MM.1S (cell line): ENCODE measurements at regions not wholly inside any gene's neighbourhood (a gene's known extent, or its start where the extent isn't known, plus 50 kb on each side); places are given as distances from the start of the nearest gene placed in this dataset.

Experiments
- DNase-seq: peaks from one replicate; pipeline ENCODE4 v3.0.0-alpha.2; 2015
- H2AFZ ChIP-seq: fragments of 300-600 bp; sonication (generic); 2 replicates; pipeline ENCODE4 v1.6.0; 2016; ENCODE audit warnings: antibody characterized with exemption, low read length
- H3F3A ChIP-seq: fragments of 300-600 bp; sonication (generic); 2 replicates; pipeline ENCODE4 v1.6.1; 2016; ENCODE audit warnings: mild to moderate bottlenecking, antibody characterized with exemption, low read length, moderate library complexity, mixed read lengths; ENCODE audit not compliant: insufficient read depth
- H3K27ac ChIP-seq: fragments of 300-600 bp; sonication (generic); 2 replicates; pipeline ENCODE4 v1.5.1; 2016; ENCODE audit warnings: mild to moderate bottlenecking, low read length
- H3K27me3 ChIP-seq: fragments of 300-600 bp; sonication (generic); replicated peaks from 2 replicates; pipeline ENCODE4 v1.6.0; 2016; ENCODE audit warnings: low read length; ENCODE audit not compliant: insufficient read depth
- H3K36me3 ChIP-seq: fragments of 300-600 bp; sonication (generic); replicated peaks from 2 replicates; pipeline ENCODE4 v1.6.1; 2016; ENCODE audit warnings: mild to moderate bottlenecking, low read length, mixed read lengths; ENCODE audit not compliant: insufficient read depth
- H3K4me1 ChIP-seq: fragments of 300-600 bp; sonication (generic); 2 replicates; pipeline ENCODE4 v1.6.1; 2016; ENCODE audit warnings: low read length, mixed read lengths
- H3K4me2 ChIP-seq: fragments of 300-600 bp; sonication (generic); 2 replicates; pipeline ENCODE4 v1.6.0; 2016; ENCODE audit warnings: low read depth, low read length
- H3K4me3 ChIP-seq: fragments of 300-600 bp; sonication (generic); 2 replicates; pipeline ENCODE4 v1.5.1; 2016; ENCODE audit warnings: low read length, mixed read lengths
- H3K79me2 ChIP-seq: fragments of 300-600 bp; sonication (generic); 2 replicates; pipeline ENCODE4 v1.6.1; 2016; ENCODE audit warnings: mixed run types, low read length, mixed read lengths
- H3K9ac ChIP-seq: fragments of 300-600 bp; sonication (generic); 2 replicates; pipeline ENCODE4 v1.6.1; 2016; ENCODE audit warnings: low read length, mixed read lengths
- H3K9me2 ChIP-seq: fragments of 300-600 bp; sonication (generic); replicated peaks from 2 replicates; pipeline ENCODE4 v1.6.1; 2016; ENCODE audit warnings: mild to moderate bottlenecking, low read length, mixed read lengths; ENCODE audit not compliant: insufficient read depth
- H3K9me3 ChIP-seq: fragments of 300-600 bp; sonication (generic); replicated peaks from 2 replicates; pipeline ENCODE4 v1.6.1; 2016; ENCODE audit warnings: mild to moderate bottlenecking, low read length, mixed read lengths; ENCODE audit not compliant: insufficient read depth
- H4K20me1 ChIP-seq: fragments of 300-600 bp; sonication (generic); 2 replicates; pipeline ENCODE4 v1.6.1; 2016; ENCODE audit warnings: mild to moderate bottlenecking, low read length, moderate library complexity, mixed read lengths; ENCODE audit not compliant: insufficient read depth
- CTCF ChIP-seq: fragments of 300-600 bp; sonication (generic); IDR thresholded peaks from 2 replicates; pipeline ENCODE4 v1.5.1; 2016; ENCODE audit warnings: antibody characterized with exemption, low read length, mixed read lengths
- EZH2 ChIP-seq: fragments of 300-600 bp; sonication (generic); optimal IDR thresholded peaks from 2 replicates; pipeline ENCODE3; 2017; ENCODE audit warnings: low read depth, mild to moderate bottlenecking, antibody characterized with exemption, low read length, mixed read lengths
- EZH2phosphoT487 ChIP-seq: fragments of 300-600 bp; sonication (generic); IDR thresholded peaks from 2 replicates; pipeline ENCODE4 v1.6.1; 2018; ENCODE audit warnings: antibody characterized with exemption, low read length

- no peaks in the 10 kb centered on the region for H3K36me3 ChIP-seq
- no peaks in the 10 kb centered on the region for H3K79me2 ChIP-seq
- no peaks in the 10 kb centered on the region for H3K9me3 ChIP-seq
- no peak overlapping the region for H2AFZ ChIP-seq
- no peaks in the 10 kb centered on the region for H4K20me1 ChIP-seq
- H3K9ac ChIP-seq: no peak overlapping the region
- no peaks in the 10 kb centered on the region for H3K27me3 ChIP-seq
- no peak for DNase-seq
- H3K27ac ChIP-seq: no peak overlapping the region
- TF ChIP-seq EZH2: no peak
- TF ChIP-seq EZH2phosphoT487: no peak
- TF ChIP-seq CTCF: no peak
- H3F3A ChIP-seq: no peaks in the 10 kb centered on the region
- no peaks in the 10 kb centered on the region for H3K4me1 ChIP-seq
- no peak overlapping the region for H3K4me2 ChIP-seq
- H3K4me3 ChIP-seq: no peak overlapping the region
- H3K9me2 ChIP-seq: no peaks in the 10 kb centered on the region
Observed at GRCh38 chr1:199688133-199688676, 339.3 kb upstream of the NR5A2 start.

GRCh38 chr1:199688774-199689173 is 338.7 kb upstream of the NR5A2 start:
- Histone ChIP-seq H3K4me2 (no peak overlapping the region), H3K9ac (no peak overlapping the region), H3K79me2 (no peaks in the 10 kb centered on the region), H3K4me1 (no peaks in the 10 kb centered on the region), H3K27me3 (no peaks in the 10 kb centered on the region), H2AFZ (no peak overlapping the region), H4K20me1 (no peaks in the 10 kb centered on the region), H3K9me3 (no peaks in the 10 kb centered on the region), H3F3A (no peaks in the 10 kb centered on the region), H3K36me3 (no peaks in the 10 kb centered on the region), H3K4me3 (no peak overlapping the region), H3K27ac (no peak overlapping the region), H3K9me2 (no peaks in the 10 kb centered on the region)
- DNase-seq: no peak
- TF ChIP-seq EZH2: no peak
- TF ChIP-seq EZH2phosphoT487: no peak
- no peak for TF ChIP-seq CTCF

GRCh38 chr1:199690496-199690895 is 337.0 kb upstream of the NR5A2 start:
- H3K4me2 ChIP-seq: no peak overlapping the region
- no peaks in the 10 kb centered on the region for H3K79me2 ChIP-seq
- no peaks in the 10 kb centered on the region for H3K27me3 ChIP-seq
- H3K9ac ChIP-seq: no peak overlapping the region
- TF ChIP-seq CTCF (no peak), EZH2 (no peak), EZH2phosphoT487 (no peak)
- H3K9me2 ChIP-seq: no peaks in the 10 kb centered on the region
- H3K27ac ChIP-seq: no peak overlapping the region
- H3K36me3 ChIP-seq: no peaks in the 10 kb centered on the region
- H2AFZ ChIP-seq: no peak overlapping the region
- H3K4me3 ChIP-seq: no peak overlapping the region
- H3F3A ChIP-seq: no peaks in the 10 kb centered on the region
- H3K4me1 ChIP-seq: no peaks in the 10 kb centered on the region
- H3K9me3 ChIP-seq: no peaks in the 10 kb centered on the region
- no peaks in the 10 kb centered on the region for H4K20me1 ChIP-seq
- DNase-seq: no peak
